Large intestine (tissue), 3 donors: ENCODE measurements at regions not wholly inside any gene's neighbourhood (a gene's known extent, or its start where the extent isn't known, plus 50 kb on each side); places are given as distances from the start of the nearest gene placed in this dataset.
A peak's percentile ranks its signal among the peaks of the same experiment; 100 is the strongest.

Experiments
- DNase-seq, 2 donors: peaks; one replicate each; pipeline versions ENCODE4 v3.0.0 to v3.0.0-alpha.2; 2013
- H3K27ac ChIP-seq: one replicate; pipeline ENCODE4 v1.5.1; 2013; ENCODE audit warnings: low read length
- H3K27me3 ChIP-seq: 2 replicates; pipeline ENCODE4 v1.6.1; 2013; ENCODE audit warnings: low read length; ENCODE audit not compliant: control insufficient read depth, insufficient read depth
- H3K36me3 ChIP-seq: 2 replicates; pipeline ENCODE4 v1.6.1; 2013; ENCODE audit warnings: low read length; ENCODE audit not compliant: control insufficient read depth, insufficient read depth
- H3K4me1 ChIP-seq: one replicate; pipeline ENCODE4 v1.6.1; 2013; ENCODE audit warnings: low read length; ENCODE audit not compliant: control insufficient read depth, insufficient read depth
- H3K4me3 ChIP-seq: one replicate; pipeline ENCODE4 v1.5.1; 2013; ENCODE audit warnings: low read length
- H3K9me3 ChIP-seq: one replicate; pipeline ENCODE4 v1.6.1; 2013; ENCODE audit warnings: mild to moderate bottlenecking, low read depth, low read length, moderate library complexity; ENCODE audit not compliant: control insufficient read depth
- WGBS: methylation state at CpG from one replicate; pipeline ENCODE4 v1.1.5; 2013; ENCODE audit warnings: low lambda C conversion rate; ENCODE audit not compliant: insufficient coverage; 5-methylcytosine and 5-hydroxymethylcytosine counted together

DNA sequence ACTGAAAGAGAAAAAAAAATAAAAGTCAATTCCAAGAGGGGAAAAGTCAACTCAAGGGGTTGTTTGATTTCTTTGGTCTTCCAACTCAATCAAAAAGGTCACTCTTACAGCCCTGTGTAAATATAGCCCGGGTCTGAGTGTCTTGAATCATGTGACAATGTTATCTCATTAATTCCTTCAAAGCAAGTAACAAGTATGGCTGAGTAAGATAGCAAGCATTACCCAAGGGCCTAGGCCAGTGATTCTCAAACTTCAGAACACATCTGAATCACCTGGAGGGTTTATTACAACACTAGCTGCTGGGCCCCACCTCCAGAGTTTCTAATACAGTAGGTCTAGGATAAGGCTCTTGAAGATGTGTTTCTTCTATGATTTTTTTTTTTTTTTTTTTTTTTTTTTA, 125.0 kb downstream of the PRLHR start:
- H3K4me1 ChIP-seq: no peaks in the 10 kb centered on the region
- no peaks in the 10 kb centered on the region for H3K9me3 ChIP-seq
- WGBS: no CpG with 5 or more reads among the region's 1 CpG
- H3K4me3 ChIP-seq: no peak overlapping the region
- peaks cover 47% of the 10 kb centered on the region for H3K27me3 ChIP-seq
- no peaks in the 10 kb centered on the region for H3K36me3 ChIP-seq
- H3K27ac ChIP-seq: no peak overlapping the region
- DNase-seq: no peak

DNA sequence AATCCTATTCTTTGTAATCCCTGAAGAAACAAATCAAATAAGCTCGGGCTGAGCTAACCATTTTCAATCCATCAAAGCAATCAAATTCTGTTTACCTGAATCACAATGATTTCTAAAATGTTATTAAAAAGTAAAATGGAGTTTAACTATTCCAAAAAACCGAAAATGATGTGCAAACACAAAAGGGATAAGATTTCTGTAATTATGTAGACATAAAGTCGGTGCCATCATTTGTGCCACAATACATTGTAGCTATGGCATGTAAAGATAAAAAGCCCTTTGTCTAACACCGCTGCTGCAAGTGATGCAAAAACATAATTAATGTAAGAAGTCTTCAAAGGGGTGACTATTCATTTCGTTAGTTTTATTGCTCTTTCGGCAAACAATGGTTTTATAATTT, 125.1 kb upstream of the FAM204A start:
- DNase-seq: no peak
- H3K4me1 ChIP-seq: no peaks in the 10 kb centered on the region
- H3K4me3 ChIP-seq: no peak overlapping the region
- 46% methylated on average over 5 of the region's 6 CpGs for WGBS
- H3K36me3 ChIP-seq: no peaks in the 10 kb centered on the region
- no peak overlapping the region for H3K27ac ChIP-seq
- peaks cover 29% of the 10 kb centered on the region for H3K27me3 ChIP-seq
- no peaks in the 10 kb centered on the region for H3K9me3 ChIP-seq

DNA sequence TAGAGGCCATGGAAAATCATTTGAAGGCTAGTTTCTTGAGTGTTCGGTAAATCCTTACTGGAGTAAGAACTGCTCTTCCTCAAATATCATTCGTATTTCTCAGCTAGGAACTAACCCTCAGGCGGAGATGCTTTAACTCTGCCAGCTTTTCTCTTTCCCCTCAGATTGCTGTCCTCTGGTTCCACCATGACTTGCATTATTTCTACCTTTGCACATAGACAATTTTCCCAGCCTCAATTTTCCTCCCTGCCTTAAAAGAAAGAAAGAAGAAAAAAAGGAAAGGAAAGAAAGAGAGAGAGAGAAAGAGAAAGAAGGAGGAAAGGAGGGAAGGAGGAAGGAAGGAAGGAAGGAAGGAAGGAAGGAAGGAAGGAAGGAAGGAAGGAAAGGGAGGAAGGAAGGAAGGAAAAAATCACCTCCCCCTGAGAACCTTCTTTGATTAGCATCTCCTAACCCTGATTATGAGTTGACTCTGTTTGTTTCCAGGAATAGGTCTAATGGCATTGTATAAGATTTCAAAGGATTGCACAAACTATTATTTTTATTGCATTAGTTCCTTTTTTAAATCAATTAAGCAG, 123.3 kb upstream of the FAM204A start:
- no peaks in the 10 kb centered on the region for H3K4me1 ChIP-seq
- no peaks in the 10 kb centered on the region for H3K36me3 ChIP-seq
- no peak overlapping the region for H3K27ac ChIP-seq
- 96% methylated on average over 3 of the region's 3 CpGs for WGBS
- H3K9me3 ChIP-seq: no peaks in the 10 kb centered on the region
- H3K27me3 ChIP-seq: peaks cover 29% of the 10 kb centered on the region
- no peak overlapping the region for H3K4me3 ChIP-seq
- DNase-seq: no peak

DNA sequence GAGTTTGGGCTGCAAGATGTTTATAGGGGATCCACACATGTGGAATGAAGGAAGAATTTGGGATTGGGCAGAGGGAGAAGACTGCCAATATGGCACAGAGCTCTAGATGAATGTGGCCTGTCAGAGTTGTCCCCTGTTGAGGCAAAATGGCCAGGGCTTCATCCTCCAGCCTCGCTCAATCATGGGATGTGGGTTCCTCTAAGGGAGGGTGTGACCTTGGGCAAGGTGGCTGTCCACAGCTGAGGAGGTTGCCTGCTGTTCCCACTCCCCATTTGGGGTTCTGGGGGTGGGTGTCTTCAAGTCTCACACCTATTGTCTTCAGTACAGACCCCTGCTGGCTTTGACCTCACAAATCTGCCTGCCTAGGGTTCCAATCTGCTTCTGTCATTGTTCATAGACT, 121.6 kb upstream of the FAM204A start:
- Histone ChIP-seq H3K27me3 (peaks cover 22% of the 10 kb centered on the region), H3K27ac (no peak overlapping the region), H3K4me1 (peaks cover 5% of the 10 kb centered on the region), H3K36me3 (no peaks in the 10 kb centered on the region), H3K4me3 (no peak overlapping the region), H3K9me3 (no peaks in the 10 kb centered on the region)
- no CpG with 5 or more reads among the region's 1 CpG for WGBS
- DNase-seq: no peak

DNA sequence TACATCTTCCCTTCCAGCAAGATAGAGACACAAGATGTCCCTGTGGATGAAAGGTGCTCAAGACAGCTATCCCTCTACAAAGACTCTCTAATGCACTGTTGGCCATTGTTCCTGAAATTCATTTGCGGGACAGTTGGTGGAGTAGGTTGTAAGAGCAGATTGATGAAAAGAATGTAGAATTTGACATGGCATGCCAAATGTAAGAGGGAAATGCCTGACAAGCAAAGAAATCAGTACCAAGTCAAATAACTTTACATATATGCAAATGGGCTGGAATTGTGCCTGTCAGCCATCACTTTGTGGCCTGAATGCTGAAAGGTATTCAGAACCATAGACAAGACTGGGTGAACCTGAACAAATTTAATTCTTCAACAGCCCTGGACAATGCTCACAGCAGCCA, 120.3 kb upstream of the FAM204A start:
- no peaks in the 10 kb centered on the region for H3K9me3 ChIP-seq
- H3K4me3 ChIP-seq: no peak overlapping the region
- no peaks in the 10 kb centered on the region for H3K36me3 ChIP-seq
- DNase-seq: no peak
- peaks cover 10% of the 10 kb centered on the region for H3K27me3 ChIP-seq
- no CpG with 5 or more reads among the region's 1 CpG for WGBS
- H3K4me1 ChIP-seq: peaks cover 11% of the 10 kb centered on the region
- H3K27ac ChIP-seq: no peak overlapping the region

DNA sequence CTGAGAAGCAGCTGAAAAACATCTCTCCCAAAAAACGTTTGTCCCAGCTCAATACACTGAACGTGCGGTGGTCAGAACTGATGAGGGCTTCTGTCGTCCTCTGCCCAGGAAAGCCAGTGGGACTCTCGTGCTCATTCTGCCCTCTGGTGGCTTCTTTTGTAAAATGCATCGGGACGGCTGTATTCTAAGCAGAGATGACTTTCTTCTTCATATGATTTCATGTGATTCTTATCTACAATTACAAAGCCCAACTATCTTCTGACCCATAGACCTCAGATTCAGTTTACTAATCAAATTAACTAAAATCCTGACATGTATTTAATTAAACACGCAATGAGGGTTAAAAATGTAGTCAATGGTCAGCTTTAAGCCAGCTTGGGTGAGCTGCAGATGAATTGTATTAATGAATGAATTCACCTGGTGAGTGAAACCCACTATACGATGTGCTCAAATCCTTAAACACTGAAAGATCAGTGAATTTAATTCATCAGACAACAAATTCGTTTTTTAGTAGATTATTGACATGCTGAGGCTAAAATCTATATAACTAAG, 117.6 kb upstream of the FAM204A start:
- peak in 1 of 2 donors; percentile 37 for DNase-seq
- whole genome bisulfite sequencing: 9% methylated on average over 6 of the region's 10 CpGs
- no peaks in the 10 kb centered on the region for H3K27me3 ChIP-seq
- H3K27ac ChIP-seq: no peak overlapping the region
- peak overlapping the region; percentile 7 for H3K4me3 ChIP-seq
- H3K9me3 ChIP-seq: no peaks in the 10 kb centered on the region
- no peaks in the 10 kb centered on the region for H3K36me3 ChIP-seq
- H3K4me1 ChIP-seq: peaks cover 11% of the 10 kb centered on the region

DNA sequence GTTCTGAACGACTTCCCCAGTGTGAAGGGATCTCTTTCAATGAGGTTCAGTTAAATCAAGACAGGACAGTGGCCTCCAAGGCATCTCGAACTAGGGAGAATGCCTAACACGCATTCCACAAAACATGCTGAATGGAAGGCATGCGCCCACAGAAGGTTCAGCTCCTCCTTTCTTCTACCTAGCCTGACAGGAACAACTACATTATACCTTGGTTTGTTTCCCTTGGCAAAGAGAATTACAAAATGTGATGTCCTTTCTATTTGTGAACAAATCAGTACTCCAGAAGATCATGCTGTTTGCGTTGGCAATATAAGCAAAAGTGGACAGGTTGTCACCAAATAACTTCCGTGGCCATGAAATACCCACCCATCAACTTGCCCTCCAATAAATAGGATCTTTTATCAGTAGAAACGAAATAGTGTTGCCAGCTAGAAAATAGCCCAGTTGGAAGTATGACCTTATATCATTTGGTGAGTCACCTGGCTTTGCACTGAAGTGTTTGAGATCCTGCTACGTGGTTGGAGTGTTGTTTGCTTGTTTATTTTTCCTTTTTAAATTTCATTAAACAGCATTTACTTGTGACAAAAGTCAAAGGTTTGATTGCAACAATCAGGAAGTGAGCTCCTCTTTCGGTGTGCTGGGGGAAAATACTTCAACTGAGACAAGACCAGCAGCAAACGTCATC, 117.0 kb upstream of the FAM204A start:
- no peaks in the 10 kb centered on the region for H3K36me3 ChIP-seq
- peak overlapping the region; percentile 7 for H3K4me3 ChIP-seq
- 0% methylated on average over 1 of the region's 10 CpGs for WGBS
- H3K4me1 ChIP-seq: peaks cover 11% of the 10 kb centered on the region
- no peaks in the 10 kb centered on the region for H3K9me3 ChIP-seq
- DNase-seq: peak in 1 of 2 donors; percentile 48
- H3K27ac ChIP-seq: no peak overlapping the region
- H3K27me3 ChIP-seq: no peaks in the 10 kb centered on the region

DNA sequence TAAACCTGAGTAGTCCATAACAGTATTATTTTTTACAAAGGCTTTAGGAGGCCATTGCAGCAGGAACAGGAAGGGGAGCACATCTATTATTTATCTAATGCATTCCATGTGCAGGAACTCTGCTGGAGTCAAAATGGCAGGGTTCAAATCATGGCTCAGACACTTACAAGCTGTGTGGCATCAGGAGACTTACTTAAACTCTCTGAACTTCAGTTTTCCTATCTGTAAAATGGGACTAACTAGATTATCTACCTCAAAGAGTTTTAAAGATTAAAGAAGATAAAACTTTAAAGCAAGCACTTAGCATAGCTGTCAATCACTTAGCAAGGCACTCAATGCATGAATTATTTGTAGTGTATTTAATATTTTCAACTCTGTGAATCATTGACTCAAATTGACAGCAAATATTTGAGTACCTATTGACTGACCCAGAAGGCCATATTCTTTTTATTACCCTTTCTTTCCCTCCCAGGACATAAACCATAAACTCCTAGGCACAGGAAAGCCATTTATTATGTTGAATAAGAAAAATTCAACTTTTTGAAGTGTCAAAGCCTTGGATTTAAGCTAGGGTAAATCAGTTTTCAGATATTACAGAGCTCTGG, 115.8 kb upstream of the FAM204A start:
- Histone ChIP-seq H3K4me3 (no peak overlapping the region), H3K36me3 (no peaks in the 10 kb centered on the region), H3K9me3 (no peaks in the 10 kb centered on the region), H3K27ac (no peak overlapping the region), H3K4me1 (peaks cover 11% of the 10 kb centered on the region), H3K27me3 (peaks cover under 1% of the 10 kb centered on the region)
- DNase-seq: peak; percentile 7 to 57

DNA sequence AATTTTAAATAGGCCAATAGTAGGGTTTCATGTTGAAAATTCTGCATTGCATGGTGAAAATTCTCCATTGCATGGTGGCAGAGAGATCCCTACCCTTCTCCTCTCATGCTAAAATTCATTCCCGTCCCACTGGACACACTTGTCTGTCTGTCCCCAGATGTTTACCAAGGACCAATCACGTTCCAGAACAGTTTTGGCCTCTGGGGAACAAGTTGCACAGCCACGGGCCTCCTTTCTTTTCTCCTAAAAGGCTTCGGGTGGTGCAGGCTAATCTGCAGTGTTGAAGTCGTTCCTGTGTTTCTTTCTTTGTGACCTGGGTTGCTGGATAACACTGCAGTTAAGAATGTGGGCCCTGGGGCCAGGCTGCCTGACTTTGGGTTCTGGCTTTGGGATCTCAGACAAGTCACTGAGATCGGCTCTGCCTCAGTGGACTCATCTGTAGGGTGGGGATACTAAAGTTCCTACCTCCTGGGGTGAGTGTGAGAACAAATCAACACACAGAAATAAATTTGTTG, 113.1 kb upstream of the FAM204A start:
- H3K4me1 ChIP-seq: peaks cover 11% of the 10 kb centered on the region
- H3K9me3 ChIP-seq: peaks cover 4% of the 10 kb centered on the region
- no peaks in the 10 kb centered on the region for H3K36me3 ChIP-seq
- H3K4me3 ChIP-seq: no peak overlapping the region
- 100% methylated on average over 1 of the region's 6 CpGs for WGBS
- H3K27ac ChIP-seq: no peak overlapping the region
- peaks cover 4% of the 10 kb centered on the region for H3K27me3 ChIP-seq
- no peak for DNase-seq

DNA sequence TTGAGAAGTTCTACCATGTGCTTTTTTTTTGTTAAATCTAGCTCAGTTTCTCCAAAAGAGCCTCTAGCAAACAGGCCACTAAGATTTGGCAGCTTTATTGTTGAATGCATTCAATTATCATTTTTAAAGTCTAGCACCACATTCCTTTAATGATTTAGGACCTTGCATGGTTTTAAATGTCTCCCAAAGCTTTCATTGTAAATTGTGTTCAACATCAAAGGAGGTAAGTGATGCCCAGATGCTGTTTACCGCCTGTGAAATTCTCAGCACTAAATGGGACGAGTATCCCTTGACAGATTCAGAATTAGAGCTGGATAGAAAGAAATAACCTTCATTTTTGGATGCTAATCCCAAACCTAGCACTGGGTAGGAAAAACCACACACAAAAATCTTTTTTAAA, 112.1 kb upstream of the FAM204A start:
- WGBS: no CpG with 5 or more reads among the region's 2 CpGs
- Histone ChIP-seq H3K27ac (no peak overlapping the region), H3K9me3 (peaks cover 4% of the 10 kb centered on the region), H3K27me3 (peaks cover 4% of the 10 kb centered on the region), H3K4me3 (no peak overlapping the region), H3K36me3 (no peaks in the 10 kb centered on the region), H3K4me1 (peaks cover 10% of the 10 kb centered on the region)
- no peak for DNase-seq
